ENCODE measurements at regions not wholly inside any gene's neighbourhood (a gene's known extent, or its start where the extent isn't known, plus 50 kb on each side); places are given as distances from the start of the nearest gene placed in this dataset.

DNA sequence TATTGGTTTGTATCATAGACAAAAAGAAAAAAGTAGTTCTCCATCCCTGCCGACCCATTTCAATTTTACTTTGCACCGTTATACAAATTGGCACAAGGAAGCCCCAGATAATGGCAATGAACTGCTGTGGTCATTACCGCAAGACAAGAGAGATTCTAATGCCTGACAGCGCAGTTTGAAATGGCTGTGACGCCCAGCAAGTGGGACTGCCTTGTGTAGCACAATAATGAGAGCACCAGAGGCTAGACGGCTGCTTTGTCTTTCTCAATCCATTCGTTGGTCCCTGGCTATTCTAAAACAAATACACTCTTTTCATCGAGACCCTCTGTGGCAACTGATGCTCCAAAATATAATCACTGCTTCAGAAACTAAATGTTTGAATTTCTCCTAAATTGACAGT lies 192.4 kb upstream of the NEIL3 start:
- TF ChIP-seq POLR2A (IDR thresholded peaks at IDR 0.05) = no peak
- TF ChIP-seq, protein P1, sequence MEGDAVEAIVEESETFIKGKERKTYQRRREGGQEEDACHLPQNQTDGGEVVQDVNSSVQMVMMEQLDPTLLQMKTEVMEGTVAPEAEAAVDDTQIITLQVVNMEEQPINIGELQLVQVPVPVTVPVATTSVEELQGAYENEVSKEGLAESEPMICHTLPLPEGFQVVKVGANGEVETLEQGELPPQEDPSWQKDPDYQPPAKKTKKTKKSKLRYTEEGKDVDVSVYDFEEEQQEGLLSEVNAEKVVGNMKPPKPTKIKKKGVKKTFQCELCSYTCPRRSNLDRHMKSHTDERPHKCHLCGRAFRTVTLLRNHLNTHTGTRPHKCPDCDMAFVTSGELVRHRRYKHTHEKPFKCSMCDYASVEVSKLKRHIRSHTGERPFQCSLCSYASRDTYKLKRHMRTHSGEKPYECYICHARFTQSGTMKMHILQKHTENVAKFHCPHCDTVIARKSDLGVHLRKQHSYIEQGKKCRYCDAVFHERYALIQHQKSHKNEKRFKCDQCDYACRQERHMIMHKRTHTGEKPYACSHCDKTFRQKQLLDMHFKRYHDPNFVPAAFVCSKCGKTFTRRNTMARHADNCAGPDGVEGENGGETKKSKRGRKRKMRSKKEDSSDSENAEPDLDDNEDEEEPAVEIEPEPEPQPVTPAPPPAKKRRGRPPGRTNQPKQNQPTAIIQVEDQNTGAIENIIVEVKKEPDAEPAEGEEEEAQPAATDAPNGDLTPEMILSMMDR (IDR thresholded peaks at IDR 0.05) = no peak
- TF ChIP-seq EP300 (IDR thresholded peaks at IDR 0.05) = no peak

Data from suprapubic skin (tissue), 3 donors.